Suprapubic skin (tissue), 3 donors: ENCODE measurements at regions not wholly inside any gene's neighbourhood (a gene's known extent, or its start where the extent isn't known, plus 50 kb on each side); places are given as distances from the start of the nearest gene placed in this dataset.

Experiments
- POLR2A ChIP-seq, 2 donors: fragments of 450-650 bp; IDR thresholded peaks; one replicate each; pipeline ENCODE4 v1.6.1; 2017; ENCODE audit warnings: antibody characterized with exemption in 2 of 2, mild to moderate bottlenecking in 2 of 2, moderate library complexity in 2 of 2
- TF ChIP-seq, protein P1 (sequence below), 2 donors: fragments of 200-600 bp in 1 of 2; fragments of 450-650 bp in 1 of 2; sonication (generic) in 1 of 2; IDR thresholded peaks; one replicate each; pipeline ENCODE4 v1.5.1; 2016 to 2019; ENCODE audit warnings: antibody characterized with exemption in 2 of 2, mild to moderate bottlenecking in 1 of 2, moderate library complexity in 1 of 2

DNA sequence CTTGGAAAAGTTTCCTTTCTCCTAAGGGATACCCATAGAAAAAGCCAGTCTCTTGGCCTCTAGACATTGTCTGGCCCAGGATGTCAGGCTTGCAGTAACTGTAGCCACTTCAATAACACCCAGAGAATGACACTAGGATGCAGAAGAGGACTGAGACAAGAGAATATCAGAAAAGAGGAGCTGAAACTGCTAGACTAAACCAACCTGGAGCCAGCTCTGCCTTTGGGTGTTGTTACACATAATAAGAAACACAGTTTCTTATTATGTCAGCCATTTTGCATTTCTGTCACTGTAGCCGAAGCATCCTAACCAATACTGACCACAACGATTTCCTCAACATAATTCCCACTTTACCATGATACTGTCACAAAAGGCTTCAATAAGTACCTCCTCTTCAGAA is 72.2 kb upstream of the RCN1 start:
- TF ChIP-seq, protein P1, sequence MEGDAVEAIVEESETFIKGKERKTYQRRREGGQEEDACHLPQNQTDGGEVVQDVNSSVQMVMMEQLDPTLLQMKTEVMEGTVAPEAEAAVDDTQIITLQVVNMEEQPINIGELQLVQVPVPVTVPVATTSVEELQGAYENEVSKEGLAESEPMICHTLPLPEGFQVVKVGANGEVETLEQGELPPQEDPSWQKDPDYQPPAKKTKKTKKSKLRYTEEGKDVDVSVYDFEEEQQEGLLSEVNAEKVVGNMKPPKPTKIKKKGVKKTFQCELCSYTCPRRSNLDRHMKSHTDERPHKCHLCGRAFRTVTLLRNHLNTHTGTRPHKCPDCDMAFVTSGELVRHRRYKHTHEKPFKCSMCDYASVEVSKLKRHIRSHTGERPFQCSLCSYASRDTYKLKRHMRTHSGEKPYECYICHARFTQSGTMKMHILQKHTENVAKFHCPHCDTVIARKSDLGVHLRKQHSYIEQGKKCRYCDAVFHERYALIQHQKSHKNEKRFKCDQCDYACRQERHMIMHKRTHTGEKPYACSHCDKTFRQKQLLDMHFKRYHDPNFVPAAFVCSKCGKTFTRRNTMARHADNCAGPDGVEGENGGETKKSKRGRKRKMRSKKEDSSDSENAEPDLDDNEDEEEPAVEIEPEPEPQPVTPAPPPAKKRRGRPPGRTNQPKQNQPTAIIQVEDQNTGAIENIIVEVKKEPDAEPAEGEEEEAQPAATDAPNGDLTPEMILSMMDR (IDR thresholded peaks at IDR 0.05), result no peak
- TF ChIP-seq POLR2A (IDR thresholded peaks at IDR 0.05), result no peak
